B cell (primary cell): ENCODE measurements at regions not wholly inside any gene's neighbourhood (a gene's known extent, or its start where the extent isn't known, plus 50 kb on each side); places are given as distances from the start of the nearest gene placed in this dataset.

Source experiments
- ATAC-seq: fragments of 200-7000 bp; cut with Tn5 transposase; one replicate; pipeline ENCODE4 v1.10.0; 2021; ENCODE audit warnings: low read depth, mild to moderate bottlenecking, moderate number of reproducible peaks, moderate library complexity
- CTCF ChIA-PET: fragments of 350-600 bp; sonication (Branson Sonifier 250); formaldehyde crosslinking; loops from one replicate; lab custom pipeline; 2021; ENCODE audit warnings: antibody characterized with exemption, inconsistent platforms; lab: Charles Lee
- POLR2A ChIA-PET: fragments of 350-600 bp; sonication (Branson Sonifier 250); formaldehyde crosslinking; loops from one replicate; lab custom pipeline; 2021; ENCODE audit warnings: antibody characterized with exemption; lab: Charles Lee
- DNase-seq: peaks from one replicate; pipeline ENCODE4 v3.0.0; 2013
- H2AFZ ChIP-seq: 2 replicates; pipeline ENCODE4 v1.6.1; 2012; ENCODE audit warnings: mild to moderate bottlenecking, low read depth, low read length; ENCODE audit not compliant: insufficient read depth, poor library complexity, severe bottlenecking
- H3K27ac ChIP-seq, 2 donors: 1 replicate in 1 of 2; 2 replicates in 1 of 2; pipeline ENCODE4 v1.5.1; 2012 to 2013; ENCODE audit warnings: low read length in 2 of 2, mild to moderate bottlenecking in 2 of 2, moderate library complexity in 1 of 2
- H3K27me3 ChIP-seq, 4 experiments: fragments of 200-600 bp in 1 of 4; sonication (generic) in 1 of 4; replicated peaks in 1 of 4; 1 replicate in 2 of 4; 2 replicates in 2 of 4; pipeline versions ENCODE4 v1.6.1 to v1.7.0; 2013 to 2016; ENCODE audit warnings: low read length in 3 of 4, mild to moderate bottlenecking in 2 of 4, mixed read lengths in 1 of 4, moderate library complexity in 1 of 4; ENCODE audit not compliant: insufficient read depth in 4 of 4, control insufficient read depth in 3 of 4; ENCODE audit errors: control extremely low read depth in 1 of 4
- H3K36me3 ChIP-seq, 2 experiments: replicated peaks in 1 of 2; 1 replicate in 1 of 2; 2 replicates in 1 of 2; pipeline versions ENCODE4 v1.6.1 to v1.7.1; 2013; ENCODE audit warnings: low read length in 1 of 2; ENCODE audit not compliant: insufficient read depth in 2 of 2, control insufficient read depth in 1 of 2; ENCODE audit errors: control extremely low read depth in 1 of 2, extremely low read depth in 1 of 2
- H3K4me1 ChIP-seq, 2 donors: fragments of 200-600 bp in 1 of 2; sonication (generic) in 1 of 2; 1 replicate in 1 of 2; 2 replicates in 1 of 2; pipeline versions ENCODE4 v1.5.1 to v1.6.1; 2013 to 2017; ENCODE audit warnings: low read length in 2 of 2; ENCODE audit not compliant: control insufficient read depth in 2 of 2, insufficient read depth in 2 of 2
- H3K4me2 ChIP-seq: replicated peaks from 2 replicates; pipeline ENCODE3; 2012; ENCODE audit warnings: mild to moderate bottlenecking, low read depth, low read length; ENCODE audit not compliant: poor library complexity, severe bottlenecking
- H3K4me3 ChIP-seq, 5 experiments: fragments of 200-600 bp in 1 of 5; sonication (generic) in 1 of 5; 1 replicate in 3 of 5; 2 replicates in 2 of 5; pipeline versions ENCODE4 v1.5.1 to v1.7.0; 2011 to 2016; ENCODE audit warnings: low read length in 4 of 5, mild to moderate bottlenecking in 4 of 5, low read depth in 2 of 5, control low read depth in 1 of 5, moderate library complexity in 1 of 5; ENCODE audit not compliant: insufficient read depth in 1 of 5; ENCODE audit errors: control extremely low read depth in 1 of 5, extremely low read depth in 1 of 5
- H3K79me2 ChIP-seq: fragments of 200-600 bp; sonication (generic); one replicate; pipeline ENCODE4 v1.6.0; 2016; ENCODE audit warnings: low read length; ENCODE audit not compliant: control insufficient read depth, insufficient read depth
- H3K9ac ChIP-seq: fragments of 200-600 bp; sonication (generic); 2 replicates; pipeline ENCODE4 v1.6.1; 2017; ENCODE audit warnings: mild to moderate bottlenecking, low read length, moderate library complexity
- H3K9me3 ChIP-seq, 3 donors: one replicate each; pipeline versions ENCODE4 v1.6.1 to v1.7.1; 2013; ENCODE audit warnings: low read length in 2 of 3; ENCODE audit not compliant: control insufficient read depth in 2 of 3, insufficient read depth in 1 of 3; ENCODE audit errors: control extremely low read depth in 1 of 3
- H4K20me1 ChIP-seq: 2 replicates; pipeline ENCODE4 v1.6.0; 2012; ENCODE audit warnings: mild to moderate bottlenecking, low read length; ENCODE audit not compliant: insufficient read depth, control insufficient read depth, poor library complexity, severe bottlenecking
- H3K27ac Mint-ChIP-seq: one replicate; pipeline ENCODE4 v1.8.0; 2021; ENCODE audit warnings: mixed read lengths
- H3K27me3 Mint-ChIP-seq: one replicate; pipeline ENCODE4 v1.8.0; 2021; ENCODE audit warnings: mixed read lengths
- H3K4me1 Mint-ChIP-seq: one replicate; pipeline ENCODE4 v1.8.0; 2021; ENCODE audit warnings: mixed read lengths
- H3K4me3 Mint-ChIP-seq: one replicate; pipeline ENCODE4 v1.8.0; 2021; ENCODE audit warnings: mixed read lengths
- H3K9me3 Mint-ChIP-seq: one replicate; pipeline ENCODE4 v1.8.0; 2022; ENCODE audit warnings: mixed read lengths; ENCODE audit not compliant: insufficient read depth
- CTCF ChIP-seq: fragments of 200-600 bp; IDR thresholded peaks from one replicate; pipeline ENCODE4 v1.8.0; 2022; ENCODE audit warnings: antibody characterized with exemption, mild to moderate bottlenecking
- EZH2 ChIP-seq: IDR thresholded peaks from 2 replicates; pipeline ENCODE4 v1.6.1; 2012; ENCODE audit warnings: borderline replicate concordance, low read depth, mild to moderate bottlenecking, moderate library complexity, low read length; ENCODE audit not compliant: insufficient read depth, poor library complexity, severe bottlenecking
- WGBS: methylation state at CpG from one replicate; pipeline ENCODE4 v1.1.5; 2013; ENCODE audit warnings: missing lambda C conversion rate; ENCODE audit not compliant: insufficient coverage; 5-methylcytosine and 5-hydroxymethylcytosine counted together
- intact Hi-C: fragments of 100-400 bp; cut with micrococcal nuclease; formaldehyde crosslinking; loops from one replicate; pipeline ENCODE4 v1.10.0; 2022

GRCh38 chr3:72180405-72180804 lies 395.5 kb upstream of the PROK2 start:
- Histone ChIP-seq H3K4me1 (peaks cover 36 to 45% of the 10 kb centered on the region in 2 donors), H3K27ac (no peak overlapping the region), H3K9ac (no peak overlapping the region), H3K4me2 (no peak overlapping the region), H3K27me3 (no peaks in the 10 kb centered on the region), H3K36me3 (no peaks in the 10 kb centered on the region), H3K9me3 (peaks cover 0 to 6% (median 1%) of the 10 kb centered on the region in 3 donors), H3K79me2 (no peaks in the 10 kb centered on the region), H3K4me3 (no peak overlapping the region), H2AFZ (no peak overlapping the region), H4K20me1 (no peaks in the 10 kb centered on the region)
- TF ChIP-seq EZH2 (no peak), CTCF (no peak)
- ChIA-PET CTCF (interaction anchor here (1.2 kb wide), 1 partner anchor 8 kb away, joined by 3 read pairs; no protein-coding TSS in a partner anchor), POLR2A (no interaction called here)
- Mint-ChIP-seq H3K4me1 (peaks cover 50% of the 10 kb centered on the region), H3K9me3 (no peaks in the 10 kb centered on the region), H3K27me3 (peaks cover 3% of the 10 kb centered on the region), H3K4me3 (no peak overlapping the region), H3K27ac (no peak overlapping the region)
- no CpG with 5 or more reads among the region's 1 CpG for WGBS
- intact Hi-C loops = no loop called here
- ATAC-seq (no peak), DNase-seq (no peak)

- no peak overlapping the region for H3K27ac ChIP-seq
- H3K27ac Mint-ChIP-seq = no peak overlapping the region
- TF ChIP-seq CTCF (no peak), EZH2 (no peak)
- H3K27me3 ChIP-seq = no peaks in the 10 kb centered on the region
- H3K4me3 Mint-ChIP-seq = no peak overlapping the region
- peaks cover 44 to 47% of the 10 kb centered on the region in 2 donors for H3K4me1 ChIP-seq
- H3K9ac ChIP-seq = no peak overlapping the region
- no peaks in the 10 kb centered on the region for H4K20me1 ChIP-seq
- peaks cover 56% of the 10 kb centered on the region for H3K4me1 Mint-ChIP-seq
- ChIA-PET CTCF (no interaction called here), POLR2A (no interaction called here)
- DNase-seq (no peak), ATAC-seq (no peak)
- H3K9me3 Mint-ChIP-seq = no peaks in the 10 kb centered on the region
- H3K9me3 ChIP-seq = peaks cover 0 to 4% (median 2%) of the 10 kb centered on the region in 3 donors
- peaks cover 3% of the 10 kb centered on the region for H3K27me3 Mint-ChIP-seq
- no peak overlapping the region for H3K4me3 ChIP-seq
- no peaks in the 10 kb centered on the region for H3K36me3 ChIP-seq
- H3K4me2 ChIP-seq = no peak overlapping the region
- intact Hi-C loops = loop anchor here (5.0 kb wide), 2 partner anchors 77 to 93 kb away; no protein-coding TSS in a partner anchor
- no CpG with 5 or more reads among the region's 7 CpGs for WGBS
- no peak overlapping the region for H2AFZ ChIP-seq
- no peaks in the 10 kb centered on the region for H3K79me2 ChIP-seq
These were observed 394.1 kb upstream of the PROK2 start for GRCh38 chr3:72179107-72179464.
